SK-N-SH (cell line): ENCODE measurements at regions not wholly inside any gene's neighbourhood (a gene's known extent, or its start where the extent isn't known, plus 50 kb on each side); places are given as distances from the start of the nearest gene placed in this dataset.

Source experiments
- CTCF ChIA-PET: fragments of 300-600, 350-600 bp; formaldehyde crosslinking; extraction: SDS; loops from one replicate; lab custom pipeline; 2021; lab: Yijun Ruan, JAX
- POLR2A ChIA-PET: fragments of 350-600 bp; sonication (Branson Sonifier 250); formaldehyde crosslinking; extraction: SDS; loops from one replicate; lab custom pipeline; 2020; ENCODE audit warnings: antibody characterized with exemption, inconsistent platforms; lab: Yijun Ruan, JAX
- DNase-seq: peaks from one replicate; pipeline ENCODE4 v3.0.0; 2012
- H2AFZ ChIP-seq: fragments of 200-600 bp; sonication (generic); 2 replicates; pipeline ENCODE4 v1.8.1; 2016; ENCODE audit warnings: antibody characterized with exemption, mild to moderate bottlenecking, low read depth
- H3F3A ChIP-seq: fragments of 200-600 bp; sonication (generic); replicated peaks from 2 replicates; pipeline ENCODE3; 2016; ENCODE audit warnings: antibody characterized with exemption, mild to moderate bottlenecking; ENCODE audit not compliant: insufficient read depth
- H3K27ac ChIP-seq, 2 experiments: fragments of 200-500 bp in 1 of 2; fragments of 200-600 bp in 1 of 2; sonication (Bioruptor generic) in 1 of 2; sonication (generic), shearing (Covaris generic) in 1 of 2; 2 replicates each; pipeline versions ENCODE4 v1.5.1 to v1.6.1; 2014 to 2016; ENCODE audit warnings: low read depth in 2 of 2, inconsistent platforms in 1 of 2, low read length in 1 of 2, mild to moderate bottlenecking in 1 of 2, mixed read lengths in 1 of 2
- H3K27me3 ChIP-seq: fragments of 200-600 bp; sonication (generic), shearing (Covaris generic); 2 replicates; pipeline ENCODE4 v1.6.1; 2016; ENCODE audit warnings: mixed run types; ENCODE audit not compliant: insufficient read depth
- H3K36me3 ChIP-seq, 2 experiments: fragments of 200-500 bp in 1 of 2; fragments of 200-600 bp in 1 of 2; sonication (Bioruptor generic) in 1 of 2; sonication (generic) in 1 of 2; replicated peaks in 1 of 2; 2 replicates each; pipeline versions ENCODE3 to v1.5.1; 2014 to 2016; ENCODE audit warnings: low read length in 1 of 2, mild to moderate bottlenecking in 1 of 2; ENCODE audit not compliant: insufficient read depth in 2 of 2, control insufficient read depth in 1 of 2
- H3K4me1 ChIP-seq, 2 experiments: fragments of 200-500 bp in 1 of 2; fragments of 200-600 bp in 1 of 2; sonication (Bioruptor generic) in 1 of 2; sonication (generic), shearing (Covaris generic) in 1 of 2; 2 replicates each; pipeline versions ENCODE4 v1.5.1 to v1.6.1; 2014 to 2016; ENCODE audit warnings: low read depth in 1 of 2, low read length in 1 of 2, mixed run types in 1 of 2; ENCODE audit not compliant: insufficient read depth in 2 of 2, control insufficient read depth in 1 of 2
- H3K4me2 ChIP-seq: fragments of 200-600 bp; sonication (generic), shearing (Covaris generic); 2 replicates; pipeline ENCODE4 v1.6.1; 2017; ENCODE audit warnings: mixed run types
- H3K4me3 ChIP-seq, 2 experiments: fragments of 200-500 bp in 1 of 2; fragments of 200-600 bp in 1 of 2; sonication (Bioruptor generic) in 1 of 2; sonication (generic), shearing (Covaris generic) in 1 of 2; 2 replicates each; pipeline versions ENCODE4 v1.5.1 to v1.8.1; 2014 to 2016; ENCODE audit warnings: low read depth in 2 of 2, inconsistent platforms in 1 of 2, low read length in 1 of 2, mild to moderate bottlenecking in 1 of 2, mixed read lengths in 1 of 2, moderate library complexity in 1 of 2
- H3K79me2 ChIP-seq: fragments of 200-600 bp; sonication (generic); 2 replicates; pipeline ENCODE4 v1.8.1; 2017; ENCODE audit warnings: mild to moderate bottlenecking; ENCODE audit not compliant: insufficient read depth
- H3K9ac ChIP-seq: fragments of 200-600 bp; sonication (generic); 2 replicates; pipeline ENCODE4 v1.6.1; 2017; ENCODE audit warnings: mixed run types
- H3K9me2 ChIP-seq: fragments of 200-600 bp; sonication (generic); 2 replicates; pipeline ENCODE4 v1.6.1; 2017; ENCODE audit warnings: mixed run types
- H3K9me3 ChIP-seq: fragments of 200-600 bp; sonication (generic); 2 replicates; pipeline ENCODE4 v1.6.1; 2017; ENCODE audit warnings: mixed run types, mild to moderate bottlenecking, moderate library complexity
- H4K20me1 ChIP-seq: fragments of 200-600 bp; sonication (generic); 2 replicates; pipeline ENCODE4 v1.6.1; 2017; ENCODE audit warnings: mild to moderate bottlenecking, mixed run types; ENCODE audit not compliant: insufficient read depth
- CHD2 ChIP-seq: fragments of 150-350 bp; IDR thresholded peaks from 2 replicates; pipeline ENCODE4 v1.6.1; 2018; ENCODE audit warnings: low read length; ENCODE audit not compliant: partially characterized antibody
- ELF1 ChIP-seq: IDR thresholded peaks from 2 replicates; pipeline ENCODE4 v1.4.0; 2012
- EP300 ChIP-seq, 2 experiments: IDR thresholded peaks; 2 replicates each; pipeline versions ENCODE4 v1.4.0 to v1.6.1; 2012; ENCODE audit warnings: borderline replicate concordance in 1 of 2, low read depth in 1 of 2, low read length in 1 of 2
- FOXM1 ChIP-seq: IDR thresholded peaks from 2 replicates; pipeline ENCODE4 v1.4.0; 2012; ENCODE audit warnings: low read depth, mild to moderate bottlenecking
- GATA2 ChIP-seq: sonication (generic); formaldehyde crosslinking; IDR thresholded peaks from 2 replicates; pipeline ENCODE4 v1.5.0; 2020; ENCODE audit warnings: mild to moderate bottlenecking, missing genetic modification reagents
- MAX ChIP-seq: IDR thresholded peaks from 2 replicates; pipeline ENCODE4 v1.4.0; 2012; ENCODE audit warnings: low read depth
- MEF2A ChIP-seq: IDR thresholded peaks from 2 replicates; pipeline ENCODE4 v1.4.0; 2012; ENCODE audit warnings: low read depth, borderline replicate concordance
- POLR2AphosphoS5 ChIP-seq: IDR thresholded peaks from 2 replicates; pipeline ENCODE4 v1.6.1; 2012; ENCODE audit warnings: low read depth, low read length
- RCOR1 ChIP-seq: fragments of 150-350 bp; IDR thresholded peaks from 2 replicates; pipeline ENCODE4 v1.6.1; 2017; ENCODE audit warnings: antibody characterized with exemption, low read length
- RFX5 ChIP-seq: IDR thresholded peaks from 2 replicates; pipeline ENCODE4 v1.6.1; 2012; ENCODE audit warnings: mild to moderate bottlenecking, improper control_type of control experiment, low read length
- RXRA ChIP-seq: IDR thresholded peaks from 2 replicates; pipeline ENCODE4 v1.4.0; 2012; ENCODE audit warnings: low read depth, mild to moderate bottlenecking, borderline replicate concordance
- SIN3A ChIP-seq: IDR thresholded peaks from 2 replicates; pipeline ENCODE4 v1.6.1; 2012; ENCODE audit warnings: low read depth, mild to moderate bottlenecking, low read length, moderate library complexity, borderline replicate concordance
- SMC3 ChIP-seq: IDR thresholded peaks from 2 replicates; pipeline ENCODE4 v1.6.1; 2012; ENCODE audit warnings: low read depth, low read length, improper control_type of control experiment
- WGBS: methylation state at CpG from one replicate; pipeline ENCODE4 v1.1.6; 2017; ENCODE audit warnings: low lambda C conversion rate; 5-methylcytosine and 5-hydroxymethylcytosine counted together
- TF ChIP-seq, protein P1 (sequence below): fragments of 150-350 bp; IDR thresholded peaks from 2 replicates; pipeline ENCODE4 v1.6.1; 2016; ENCODE audit warnings: mild to moderate bottlenecking, low read depth, low read length
- TF ChIP-seq, protein P2 (sequence below): IDR thresholded peaks from 2 replicates; pipeline ENCODE4 v1.4.0; 2012; ENCODE audit warnings: low read depth, borderline replicate concordance

GRCh38 chr13:105033999-105034398, 1501.5 kb downstream of the EFNB2 start:
- Histone ChIP-seq H3K9ac (no peak overlapping the region), H3K4me3 (no peak overlapping the region), H3K27me3 (no peaks in the 10 kb centered on the region)
- TF ChIP-seq EP300 (IDR thresholded peaks at IDR 0.05; ENCODE audit: borderline replicate concordance in 1 of 2, low read depth in 1 of 2, low read length in 1 of 2) (no peak), CHD2 (no peak), GATA2 (CRISPR knock-in tag) (no peak), MEF2A (no peak), SIN3A (no peak), RCOR1 (no peak), RFX5 (no peak), FOXM1 (no peak)
- TF ChIP-seq, protein P1, sequence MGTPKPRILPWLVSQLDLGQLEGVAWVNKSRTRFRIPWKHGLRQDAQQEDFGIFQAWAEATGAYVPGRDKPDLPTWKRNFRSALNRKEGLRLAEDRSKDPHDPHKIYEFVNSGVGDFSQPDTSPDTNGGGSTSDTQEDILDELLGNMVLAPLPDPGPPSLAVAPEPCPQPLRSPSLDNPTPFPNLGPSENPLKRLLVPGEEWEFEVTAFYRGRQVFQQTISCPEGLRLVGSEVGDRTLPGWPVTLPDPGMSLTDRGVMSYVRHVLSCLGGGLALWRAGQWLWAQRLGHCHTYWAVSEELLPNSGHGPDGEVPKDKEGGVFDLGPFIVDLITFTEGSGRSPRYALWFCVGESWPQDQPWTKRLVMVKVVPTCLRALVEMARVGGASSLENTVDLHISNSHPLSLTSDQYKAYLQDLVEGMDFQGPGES: no peak
- TF ChIP-seq, all 33 proteins: peak for 0
- Histone ChIP-seq H3K36me3 (no peaks in the 10 kb centered on the region), H3K9me2 (no peaks in the 10 kb centered on the region), H4K20me1 (no peaks in the 10 kb centered on the region), H3K27ac (no peak overlapping the region), H2AFZ (no peak overlapping the region), H3F3A (no peaks in the 10 kb centered on the region), H3K4me2 (no peak overlapping the region), H3K79me2 (no peaks in the 10 kb centered on the region), H3K9me3 (no peaks in the 10 kb centered on the region), H3K4me1 (peaks cover 0 to 5% of the 10 kb centered on the region in 2 experiments; a peak in 2 of 4 replicates)
- 39% methylated on average over 2 of the region's 2 CpGs for WGBS
- POLR2A ChIA-PET: no interaction called here
- no peak for DNase-seq
- CTCF ChIA-PET: no interaction called here

- ChIA-PET POLR2A (no interaction called here), CTCF (no interaction called here)
- no peaks in the 10 kb centered on the region for H3K9me2 ChIP-seq
- no peaks in the 10 kb centered on the region for H3K79me2 ChIP-seq
- no peak overlapping the region for H2AFZ ChIP-seq
- H3K36me3 ChIP-seq: no peaks in the 10 kb centered on the region
- no peaks in the 10 kb centered on the region for H4K20me1 ChIP-seq
- H3K27ac ChIP-seq: no peak overlapping the region
- H3K4me3 ChIP-seq: no peak overlapping the region
- no peaks in the 10 kb centered on the region for H3F3A ChIP-seq
- no peaks in the 10 kb centered on the region for H3K9me3 ChIP-seq
- TF ChIP-seq CHD2 (no peak), MAX (no peak)
- H3K9ac ChIP-seq: no peak overlapping the region
- peaks cover 0 to 5% of the 10 kb centered on the region in 2 experiments; a peak in 2 of 4 replicates for H3K4me1 ChIP-seq
- DNase-seq: no peak
- H3K27me3 ChIP-seq: no peaks in the 10 kb centered on the region
- no peak overlapping the region for H3K4me2 ChIP-seq
- 55% methylated on average over 5 of the region's 5 CpGs for WGBS
These were observed 1504.2 kb downstream of the EFNB2 start for GRCh38 chr13:105031306-105031705.

- no peak overlapping the region for H2AFZ ChIP-seq
- CTCF ChIA-PET: no interaction called here
- no peak overlapping the region for H3K9ac ChIP-seq
- no peaks in the 10 kb centered on the region for H3K36me3 ChIP-seq
- no peaks in the 10 kb centered on the region for H3F3A ChIP-seq
- H3K79me2 ChIP-seq: no peaks in the 10 kb centered on the region
- WGBS: 29% methylated on average over 3 of the region's 3 CpGs
- H3K4me3 ChIP-seq: no peak overlapping the region
- DNase-seq: no peak
- H3K27ac ChIP-seq: no peak overlapping the region
- no peaks in the 10 kb centered on the region for H3K27me3 ChIP-seq
- no peak for TF ChIP-seq POLR2AphosphoS5
- TF ChIP-seq CHD2: no peak
- TF ChIP-seq, protein P2, sequence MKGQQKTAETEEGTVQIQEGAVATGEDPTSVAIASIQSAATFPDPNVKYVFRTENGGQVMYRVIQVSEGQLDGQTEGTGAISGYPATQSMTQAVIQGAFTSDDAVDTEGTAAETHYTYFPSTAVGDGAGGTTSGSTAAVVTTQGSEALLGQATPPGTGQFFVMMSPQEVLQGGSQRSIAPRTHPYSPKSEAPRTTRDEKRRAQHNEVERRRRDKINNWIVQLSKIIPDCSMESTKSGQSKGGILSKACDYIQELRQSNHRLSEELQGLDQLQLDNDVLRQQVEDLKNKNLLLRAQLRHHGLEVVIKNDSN: no peak
- no peak for TF ChIP-seq FOXM1
- TF ChIP-seq SMC3: no peak
- TF ChIP-seq EP300 (IDR thresholded peaks at IDR 0.05; ENCODE audit: borderline replicate concordance in 1 of 2, low read depth in 1 of 2, low read length in 1 of 2): no peak
- TF ChIP-seq RFX5: no peak
- TF ChIP-seq ELF1: no peak
- no peak for TF ChIP-seq RXRA
- no peak overlapping the region for H3K4me2 ChIP-seq
- peaks cover 0 to 5% of the 10 kb centered on the region in 2 experiments; a peak in 2 of 4 replicates for H3K4me1 ChIP-seq
- H4K20me1 ChIP-seq: no peaks in the 10 kb centered on the region
- no peaks in the 10 kb centered on the region for H3K9me3 ChIP-seq
- POLR2A ChIA-PET: no interaction called here
- no peaks in the 10 kb centered on the region for H3K9me2 ChIP-seq
These were observed 1504.6 kb downstream of the EFNB2 start for GRCh38 chr13:105030851-105031250.
